Epithelial cell of proximal tubule (primary cell): ENCODE measurements at regions not wholly inside any gene's neighbourhood (a gene's known extent, or its start where the extent isn't known, plus 50 kb on each side); places are given as distances from the start of the nearest gene placed in this dataset.

Experiments used
- DNase-seq: peaks from one replicate; pipeline ENCODE4 v3.0.0-alpha.2; 2011; ENCODE audit warnings: low read depth
- H3K4me3 ChIP-seq: 2 replicates; pipeline ENCODE4 v1.5.1; 2011; ENCODE audit warnings: low read depth, mild to moderate bottlenecking, low read length
- TF ChIP-seq, protein P1 (sequence below): conservative IDR thresholded peaks from 2 replicates; pipeline ENCODE4 v1.5.1; 2012; ENCODE audit warnings: low read depth, mild to moderate bottlenecking, low read length

DNA sequence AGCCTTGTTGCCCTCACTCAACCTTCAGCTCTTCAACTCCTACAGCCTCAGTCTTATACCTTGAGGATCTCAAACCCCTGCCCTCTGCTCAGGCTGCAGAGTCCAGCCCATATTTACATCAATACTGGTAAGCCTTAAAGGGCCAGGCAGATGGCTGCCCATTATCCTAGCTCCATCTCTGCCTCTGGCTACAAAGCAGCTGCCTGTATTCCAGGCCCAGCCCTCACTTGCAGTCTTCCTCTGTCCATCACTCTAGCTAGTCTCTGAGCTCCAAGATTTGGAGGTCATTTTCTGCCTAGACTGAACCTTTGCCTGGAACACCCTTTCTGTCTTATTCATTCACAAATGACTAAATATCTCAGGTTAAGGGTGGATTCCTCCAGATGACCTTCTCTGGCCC is 50.2 kb upstream of the GALNT10 start:
- TF ChIP-seq, protein P1, sequence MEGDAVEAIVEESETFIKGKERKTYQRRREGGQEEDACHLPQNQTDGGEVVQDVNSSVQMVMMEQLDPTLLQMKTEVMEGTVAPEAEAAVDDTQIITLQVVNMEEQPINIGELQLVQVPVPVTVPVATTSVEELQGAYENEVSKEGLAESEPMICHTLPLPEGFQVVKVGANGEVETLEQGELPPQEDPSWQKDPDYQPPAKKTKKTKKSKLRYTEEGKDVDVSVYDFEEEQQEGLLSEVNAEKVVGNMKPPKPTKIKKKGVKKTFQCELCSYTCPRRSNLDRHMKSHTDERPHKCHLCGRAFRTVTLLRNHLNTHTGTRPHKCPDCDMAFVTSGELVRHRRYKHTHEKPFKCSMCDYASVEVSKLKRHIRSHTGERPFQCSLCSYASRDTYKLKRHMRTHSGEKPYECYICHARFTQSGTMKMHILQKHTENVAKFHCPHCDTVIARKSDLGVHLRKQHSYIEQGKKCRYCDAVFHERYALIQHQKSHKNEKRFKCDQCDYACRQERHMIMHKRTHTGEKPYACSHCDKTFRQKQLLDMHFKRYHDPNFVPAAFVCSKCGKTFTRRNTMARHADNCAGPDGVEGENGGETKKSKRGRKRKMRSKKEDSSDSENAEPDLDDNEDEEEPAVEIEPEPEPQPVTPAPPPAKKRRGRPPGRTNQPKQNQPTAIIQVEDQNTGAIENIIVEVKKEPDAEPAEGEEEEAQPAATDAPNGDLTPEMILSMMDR = no peak
- no peak overlapping the region for H3K4me3 ChIP-seq
- no peak for DNase-seq
